NCI-H345 treated with DMSO at 0.1 percent for 48 hours (cell line): ENCODE measurements at regions not wholly inside any gene's neighbourhood (a gene's known extent, or its start where the extent isn't known, plus 50 kb on each side); places are given as distances from the start of the nearest gene placed in this dataset.

Source experiments
- DNase-seq: peaks from one replicate; lab custom pipeline; 2025; ENCODE audit not compliant: unreplicated experiment; lab: John Stamatoyannopoulos, UW

DNA sequence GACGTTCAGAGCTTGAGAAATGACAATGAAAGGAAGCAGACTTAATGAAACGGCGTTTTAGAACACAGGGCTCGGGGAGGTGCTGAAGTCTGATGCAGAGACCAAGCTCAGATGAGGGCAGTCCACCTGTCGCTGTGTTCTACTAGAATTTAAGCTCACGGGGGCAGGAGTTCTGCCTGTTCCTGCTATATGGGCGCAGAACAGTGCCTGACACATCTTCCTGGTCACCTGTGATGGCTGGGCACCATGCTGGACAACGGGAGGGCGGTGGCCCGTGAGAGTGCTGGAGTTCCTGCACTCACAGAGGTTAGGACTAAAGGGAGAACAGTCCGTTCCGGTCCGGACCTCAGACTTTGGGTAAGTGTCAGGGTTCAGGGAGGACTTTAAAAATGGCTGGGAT, 130.6 kb downstream of the ERMARD start:
- no peak for DNase-seq

DNA sequence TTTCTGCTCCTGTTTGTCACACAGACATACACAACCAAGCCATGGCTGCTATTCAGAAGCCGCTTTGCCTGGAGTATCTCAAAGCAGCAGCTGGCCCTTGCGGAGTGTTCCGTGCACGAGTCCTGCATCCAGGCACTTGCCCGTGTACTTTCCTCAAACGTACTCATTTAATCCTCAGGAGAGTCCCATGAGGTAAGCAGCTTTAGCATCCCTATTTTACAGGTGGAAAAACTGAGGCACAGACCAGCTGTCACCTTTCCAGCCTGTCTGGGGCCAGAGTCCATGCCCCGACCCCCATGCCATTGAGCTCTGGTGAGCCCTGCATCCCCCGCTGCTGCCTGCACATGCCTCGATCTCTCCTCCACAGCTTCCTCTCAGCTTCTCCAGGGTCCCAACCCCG, 130.0 kb downstream of the ERMARD start:
- no peak for DNase-seq

DNA sequence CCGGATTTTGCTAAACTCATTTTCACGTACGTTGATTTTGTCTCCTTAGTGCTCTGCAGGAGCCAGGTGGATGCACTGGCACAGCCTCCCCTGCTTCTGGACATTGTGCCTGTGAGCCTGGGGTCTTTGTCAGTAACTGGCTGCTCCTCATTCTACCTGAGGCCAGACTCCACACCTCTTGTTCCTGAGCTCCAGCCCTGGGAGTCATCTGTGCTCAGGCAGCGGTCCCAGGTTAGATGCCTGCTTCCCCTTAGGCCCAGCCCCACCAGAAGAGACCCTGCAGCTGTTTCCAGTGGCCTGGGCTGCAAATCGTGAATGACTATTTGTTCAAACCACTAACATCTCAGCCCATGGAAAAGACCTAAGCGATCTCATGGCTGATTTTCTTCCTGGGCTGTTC, 129.1 kb downstream of the ERMARD start:
- DNase-seq, result no peak

DNA sequence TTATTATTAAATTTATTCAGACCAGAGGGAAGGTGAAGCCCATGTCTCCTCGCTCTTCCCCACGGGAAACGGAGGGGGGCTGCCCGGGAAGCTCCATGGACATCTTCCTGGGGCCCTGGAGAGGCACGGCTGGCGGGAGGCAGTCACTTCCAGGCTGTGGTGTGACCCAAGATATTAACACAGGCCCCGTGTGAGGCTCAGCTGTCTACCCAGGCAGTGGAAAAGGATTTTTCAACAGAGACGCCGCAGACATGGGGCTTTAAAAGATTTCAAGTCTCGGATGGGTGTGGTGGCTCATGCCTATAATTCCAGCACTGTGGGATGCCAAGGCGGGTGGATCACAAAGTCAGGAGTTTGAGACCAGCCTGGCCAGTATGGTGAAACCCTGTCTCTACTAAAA, 117.9 kb downstream of the ERMARD start:
- DNase-seq, result no peak

DNA sequence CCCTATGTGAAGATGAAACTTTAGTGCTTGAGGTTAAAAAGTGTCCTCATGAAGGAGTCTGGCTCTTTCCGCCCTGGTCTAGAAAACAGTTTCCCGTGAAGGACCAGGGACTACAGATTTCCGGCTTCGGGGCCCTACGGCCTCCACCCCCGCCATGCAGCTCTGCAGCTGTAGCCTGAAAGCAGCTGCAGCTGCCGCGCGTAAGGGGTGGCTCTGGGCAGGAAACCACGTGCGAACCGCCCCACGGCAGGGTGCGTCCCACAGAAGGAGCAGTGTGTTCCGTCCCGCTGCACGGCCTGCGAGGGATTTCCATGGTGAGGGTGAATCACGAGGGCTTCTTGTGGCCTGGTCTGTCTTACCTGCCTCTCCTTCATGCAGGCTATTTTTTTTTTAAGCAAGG, 117.0 kb downstream of the ERMARD start:
- no peak for DNase-seq

DNA sequence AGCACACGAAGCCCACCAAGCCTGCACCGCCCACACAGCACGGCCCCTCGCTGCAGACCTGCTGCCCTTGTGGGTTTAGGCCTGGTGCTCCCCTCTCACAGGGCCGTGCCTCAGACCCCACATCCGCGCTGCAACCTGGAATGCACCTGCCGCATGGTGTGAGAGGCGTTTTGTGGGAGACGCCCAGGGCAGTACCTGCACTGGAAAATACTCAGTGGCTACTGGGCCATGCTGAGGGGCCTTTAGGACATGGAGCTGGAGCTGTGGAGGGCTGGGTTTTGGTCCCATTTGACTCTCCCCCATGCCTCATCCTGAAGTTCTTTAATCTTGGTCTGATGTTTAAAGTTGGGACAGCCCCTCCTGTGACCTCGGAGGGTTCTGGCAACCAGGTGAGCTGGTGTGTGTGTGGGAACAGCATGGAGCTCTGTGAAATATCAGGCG, 116.3 kb downstream of the ERMARD start:
- DNase-seq, result no peak

DNA sequence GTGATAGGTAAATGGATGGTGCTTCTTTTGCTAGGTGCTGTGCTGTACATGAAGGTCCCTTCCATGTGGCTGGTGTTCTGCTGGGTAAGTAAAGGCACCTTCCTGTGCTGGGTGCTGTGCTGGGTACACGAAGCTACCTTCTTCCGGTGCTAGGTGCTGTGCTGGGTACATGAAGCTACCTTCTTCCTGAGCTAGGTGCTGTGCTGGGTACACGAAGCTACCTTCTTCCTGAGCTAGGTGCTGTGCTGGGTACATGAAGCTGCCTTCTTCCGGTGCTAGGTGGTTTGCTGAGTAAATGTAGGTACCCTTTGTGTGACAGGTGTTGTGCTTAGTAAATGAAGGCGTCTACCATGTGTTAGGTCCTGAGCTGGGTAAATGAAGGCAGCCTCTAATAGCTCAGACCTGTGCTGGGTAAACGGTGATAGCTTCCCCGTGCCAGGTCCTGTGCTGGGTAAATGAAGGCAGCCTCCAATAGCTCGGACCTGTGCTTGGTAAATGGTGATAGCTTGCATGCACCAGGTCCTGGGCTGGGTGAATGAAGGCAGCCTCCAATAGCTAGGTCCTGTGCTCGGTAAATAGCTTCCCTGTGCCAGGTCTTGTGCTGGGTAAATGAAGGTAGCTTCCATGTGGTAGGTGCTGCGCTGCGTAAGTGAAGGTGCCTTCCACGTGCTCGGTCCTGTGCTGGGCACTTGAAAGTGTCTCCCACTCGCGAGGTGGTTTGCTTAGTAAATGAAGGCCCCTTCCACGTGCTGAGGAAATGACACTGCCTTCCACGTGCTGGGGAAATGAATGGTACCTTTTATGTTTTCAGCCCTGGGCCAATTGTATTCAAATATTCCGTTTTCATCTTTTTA, 115.5 kb downstream of the ERMARD start:
- DNase-seq, result no peak

DNA sequence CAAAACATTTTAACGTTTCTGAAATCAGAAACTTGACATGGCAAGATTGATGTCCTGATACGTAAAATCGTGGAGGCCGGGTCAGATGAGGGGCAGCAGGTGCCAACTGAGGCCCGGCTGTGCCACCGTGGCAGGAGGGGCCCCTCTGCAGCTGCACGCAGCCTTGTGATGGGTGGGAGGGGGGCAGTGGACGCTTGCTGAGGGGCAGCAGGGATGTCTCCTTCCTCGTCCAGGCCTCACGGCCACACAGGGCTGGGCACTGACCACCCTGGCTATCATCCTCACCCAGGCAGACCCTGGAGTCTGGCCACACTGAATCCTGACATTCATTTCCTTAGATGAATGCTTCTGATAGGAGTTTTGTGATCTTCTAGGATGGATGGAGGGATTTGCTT, 114.7 kb downstream of the ERMARD start:
- no peak for DNase-seq

DNA sequence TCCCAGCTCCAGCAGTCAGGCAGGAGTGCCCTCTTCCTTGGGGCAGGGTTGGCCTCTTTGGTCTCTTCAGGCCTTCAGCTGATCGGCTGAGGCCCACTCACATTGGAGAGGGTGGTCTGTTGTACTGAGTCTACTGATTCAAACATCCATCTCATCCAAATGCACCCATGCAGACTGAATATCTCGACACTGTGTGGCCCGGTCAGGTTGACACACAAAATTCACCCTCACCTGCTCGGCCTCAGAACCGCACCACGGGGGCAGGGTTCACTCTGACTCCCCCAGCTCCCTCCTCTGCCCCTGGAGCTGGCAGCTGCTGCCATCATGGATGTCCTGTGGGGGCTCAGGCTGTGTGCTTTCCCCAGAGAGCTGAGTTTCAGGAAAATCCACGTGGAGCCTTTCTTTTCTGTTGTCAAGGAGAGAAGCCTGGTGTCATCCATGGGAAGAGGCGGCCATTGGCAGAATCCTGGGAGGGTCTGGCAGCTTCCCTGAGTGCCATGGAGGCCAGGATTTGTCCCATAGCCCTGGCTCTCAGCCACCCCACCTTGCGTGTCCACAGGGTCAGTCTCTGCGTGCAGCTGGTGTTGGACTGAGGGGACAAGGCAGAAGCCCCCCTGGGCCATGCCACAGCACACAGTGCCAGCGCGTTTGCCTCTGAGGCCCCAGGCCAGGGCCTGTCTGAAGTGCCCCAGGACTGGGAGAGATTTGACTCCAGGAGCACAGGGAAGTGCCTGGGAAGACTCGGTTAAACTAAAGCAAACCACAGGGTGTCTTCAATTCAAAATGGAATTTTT, 114.1 kb downstream of the ERMARD start:
- no peak for DNase-seq

DNA sequence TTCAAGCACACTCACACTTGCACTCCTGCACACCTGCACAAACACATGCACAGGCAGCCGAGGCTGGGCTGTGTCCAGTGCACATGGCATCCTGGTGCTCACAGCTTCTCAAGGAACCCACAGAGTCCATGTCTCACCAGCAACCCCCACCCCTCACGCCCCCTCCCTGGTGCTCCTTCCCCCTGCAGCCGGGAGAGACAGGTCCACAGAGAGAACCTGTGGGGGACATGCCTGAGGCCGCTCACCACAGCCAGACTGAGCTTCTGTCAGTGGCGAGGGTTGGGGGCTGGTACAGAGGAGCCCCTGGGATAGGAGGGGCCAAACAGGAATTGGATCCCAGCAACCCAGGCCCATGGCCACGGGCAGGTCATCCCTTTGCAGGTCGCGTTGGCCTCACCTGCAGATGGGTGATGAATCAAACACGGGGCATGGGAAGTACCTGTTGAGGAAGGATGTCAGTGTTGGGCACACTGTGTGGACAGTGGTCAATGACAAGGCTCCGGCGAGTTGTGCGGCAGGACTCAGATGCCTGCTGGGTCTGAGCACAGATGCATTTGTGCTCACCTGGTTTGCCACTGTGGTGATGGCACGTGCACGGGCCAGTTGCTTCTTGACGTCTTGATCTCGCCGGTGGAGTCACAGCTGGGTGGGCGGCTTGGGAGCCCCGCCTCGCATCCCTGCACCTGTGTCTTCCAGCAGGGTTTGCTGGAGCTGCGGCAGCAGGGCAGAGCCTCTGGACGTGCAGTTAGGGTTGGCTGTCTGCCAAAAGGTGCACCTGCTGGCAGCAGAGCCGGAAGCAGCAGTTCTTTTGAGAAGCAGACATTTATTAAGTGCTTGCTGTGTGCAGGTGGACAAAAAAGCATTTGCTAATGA, 113.0 kb downstream of the ERMARD start:
- peak; percentile 94 for DNase-seq

DNA sequence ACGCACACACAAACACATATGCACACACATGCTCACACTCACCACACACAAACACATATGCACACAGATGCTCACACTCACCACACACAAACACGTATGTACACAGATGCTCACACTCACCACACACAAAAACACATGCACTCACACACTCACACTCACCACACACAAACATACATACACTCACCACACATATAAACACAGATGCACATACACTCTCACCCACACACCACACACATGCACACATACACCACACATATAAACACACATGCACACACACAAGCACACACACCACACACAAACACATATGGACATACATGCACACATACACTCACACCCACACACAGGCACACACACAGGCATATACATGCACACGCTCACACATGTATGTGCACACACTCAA, 112.3 kb downstream of the ERMARD start:
- no peak for DNase-seq

DNA sequence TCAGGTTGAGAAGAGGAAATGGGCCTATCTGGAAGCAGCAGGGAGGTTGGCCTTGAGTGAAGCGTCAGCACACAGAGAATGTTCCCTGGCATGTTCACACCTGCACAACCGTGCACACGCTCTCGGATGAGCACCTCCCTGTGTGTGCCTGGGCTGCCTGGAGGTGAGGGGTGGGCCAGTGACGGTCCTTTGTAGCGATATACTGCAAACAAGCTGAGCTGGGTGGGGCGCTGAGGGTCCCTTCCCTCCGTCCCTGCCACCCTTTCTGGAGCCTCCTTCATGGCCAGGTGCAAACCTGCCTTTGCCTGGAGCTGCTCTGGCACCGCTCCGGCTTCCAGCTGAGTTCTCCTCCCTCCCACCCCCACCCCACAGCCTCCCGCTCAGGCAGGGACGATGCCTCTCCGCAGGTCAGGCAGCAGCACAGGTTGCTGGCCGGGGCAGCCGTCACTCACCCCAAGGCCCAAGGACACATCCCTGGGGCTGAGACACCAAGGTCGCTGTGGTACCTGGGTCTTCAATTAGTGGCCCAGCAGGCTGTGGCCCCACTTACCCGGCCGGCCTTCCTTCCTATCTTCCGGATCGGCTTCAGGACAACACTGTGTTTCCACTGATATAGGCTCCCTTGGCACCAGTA, 111.6 kb downstream of the ERMARD start:
- DNase-seq, result peak; percentile 84

DNA sequence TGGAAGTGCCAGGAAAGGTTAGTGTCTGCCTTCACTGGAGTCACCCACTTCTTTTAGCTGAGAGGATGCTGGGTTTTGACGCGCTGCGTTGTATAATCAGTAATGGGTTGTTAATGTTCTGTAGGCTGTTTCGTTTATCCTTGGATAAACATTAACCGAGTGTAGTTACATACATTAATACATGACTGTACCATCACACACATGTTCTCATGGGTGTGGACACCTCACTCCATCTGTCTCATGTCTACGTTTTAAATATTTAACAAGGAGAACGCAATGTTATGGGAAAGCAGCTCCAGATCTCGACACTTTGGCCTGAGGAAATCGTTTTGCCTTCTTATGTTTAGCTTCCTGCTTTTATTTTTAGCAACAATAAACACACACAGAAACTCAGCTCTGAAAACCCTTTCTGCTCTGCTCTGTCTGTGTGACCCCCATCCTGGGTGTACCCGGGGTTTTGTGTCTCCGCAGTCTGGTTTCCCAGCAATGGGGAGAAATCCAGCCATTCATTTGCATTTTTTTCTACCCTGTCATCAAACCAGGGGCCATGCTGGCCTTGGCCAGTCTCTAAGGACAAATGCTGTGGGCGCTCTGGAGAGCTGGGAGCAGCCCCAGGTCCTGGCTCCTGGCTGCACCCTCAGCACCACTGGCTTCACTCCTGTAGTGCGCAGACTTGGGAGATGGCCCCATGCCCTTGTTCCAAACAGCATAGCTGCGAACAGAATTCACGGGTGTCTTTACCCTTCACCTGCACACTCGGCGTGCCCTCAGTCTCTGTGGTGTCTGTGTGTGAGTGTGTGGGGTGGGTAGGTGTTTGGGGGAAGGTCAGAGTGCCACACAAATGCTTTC, 110.8 kb downstream of the ERMARD start:
- no peak for DNase-seq

DNA sequence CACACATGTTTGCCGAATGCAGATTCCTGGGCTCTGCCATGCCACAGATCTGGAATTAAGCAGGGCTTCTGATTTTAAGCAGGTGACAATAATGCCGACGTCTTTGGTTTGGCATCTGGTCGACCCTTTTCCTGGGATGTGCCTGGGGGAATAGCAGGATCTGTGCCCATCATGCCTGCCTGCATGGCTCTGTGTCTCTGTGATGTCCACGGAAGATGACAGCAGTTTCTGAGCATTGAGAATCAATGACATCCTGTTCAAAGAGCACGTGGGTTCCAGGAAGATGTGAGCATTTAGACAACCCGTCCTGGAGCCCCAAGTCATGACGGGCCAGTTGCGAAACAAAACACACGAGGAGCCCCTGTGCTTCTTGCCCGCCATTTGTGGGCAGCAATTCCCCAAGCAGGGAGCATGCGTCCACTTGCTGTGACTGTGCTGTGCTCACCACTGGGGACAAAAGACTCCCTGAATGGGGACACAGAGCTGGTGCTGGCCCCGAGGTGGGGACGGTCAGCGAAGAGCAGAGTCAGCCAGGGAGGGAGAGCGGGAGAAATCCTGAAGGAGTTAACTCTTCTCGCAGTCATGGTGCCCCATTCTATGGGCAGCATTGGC, 110.1 kb downstream of the ERMARD start:
- no peak for DNase-seq

DNA sequence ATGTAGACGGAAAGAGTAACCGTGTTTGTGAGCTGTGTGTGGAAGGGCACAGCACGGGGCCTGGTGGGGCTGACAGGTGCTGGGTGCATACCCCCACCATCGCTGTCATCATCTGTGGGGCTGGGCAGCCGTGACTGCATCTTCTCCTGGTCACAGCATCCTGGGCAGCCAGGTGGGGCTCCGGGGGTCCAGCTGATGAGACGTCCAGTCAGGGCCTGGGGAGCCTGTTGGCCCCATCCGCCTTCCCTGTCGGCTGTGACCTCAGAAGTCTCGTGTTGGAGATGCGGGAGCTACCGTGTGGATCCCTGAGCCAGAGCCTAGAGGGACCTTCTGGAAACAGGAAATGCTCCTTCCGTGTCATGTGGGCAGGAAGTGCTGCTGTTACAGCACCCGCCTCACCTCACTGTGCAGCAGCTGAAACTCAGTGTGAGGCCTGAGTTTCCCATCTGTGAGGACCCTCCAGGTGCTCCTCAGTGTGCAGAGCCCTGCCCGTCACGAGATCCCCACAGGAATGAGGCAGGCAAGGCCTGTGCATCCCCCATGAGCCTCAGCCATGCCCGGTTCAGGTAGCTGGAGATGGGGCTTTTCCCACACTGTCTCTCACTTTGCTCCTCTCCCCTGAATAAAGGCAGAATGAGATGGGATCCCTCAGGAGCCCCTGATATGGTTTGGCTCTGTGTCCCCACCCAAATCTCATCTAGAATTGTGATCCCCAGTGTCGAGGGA, 108.7 kb downstream of the ERMARD start:
- no peak for DNase-seq

DNA sequence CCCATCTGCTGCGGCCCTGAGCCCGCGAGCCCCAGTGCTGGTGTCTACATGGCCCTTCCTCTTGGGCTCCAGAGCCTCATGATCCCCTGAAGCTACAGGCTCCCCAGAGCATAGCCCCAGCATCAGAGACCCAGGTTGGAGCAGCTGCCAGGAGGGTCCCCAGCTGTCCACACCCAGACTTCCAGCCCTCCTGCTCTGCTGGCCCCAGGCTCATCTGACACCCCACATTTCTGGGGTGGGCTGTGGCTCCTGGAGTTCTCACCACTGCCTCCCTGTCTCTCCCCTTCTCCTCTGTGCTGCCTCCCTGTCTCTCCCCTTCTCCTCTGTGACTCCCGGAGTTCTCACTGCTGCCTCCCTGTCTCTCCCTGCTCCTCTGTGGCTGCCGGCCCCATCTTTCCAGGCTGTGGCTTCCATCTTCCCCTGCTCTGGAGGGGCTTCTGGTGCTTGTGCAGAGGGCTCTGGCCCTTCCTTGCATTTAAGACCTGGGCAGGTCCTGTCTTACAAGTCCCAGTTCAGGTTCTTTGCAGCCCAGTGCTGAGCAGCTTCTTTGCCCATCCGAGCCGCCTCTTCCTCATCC, 108.1 kb downstream of the ERMARD start:
- DNase-seq, result no peak

DNA sequence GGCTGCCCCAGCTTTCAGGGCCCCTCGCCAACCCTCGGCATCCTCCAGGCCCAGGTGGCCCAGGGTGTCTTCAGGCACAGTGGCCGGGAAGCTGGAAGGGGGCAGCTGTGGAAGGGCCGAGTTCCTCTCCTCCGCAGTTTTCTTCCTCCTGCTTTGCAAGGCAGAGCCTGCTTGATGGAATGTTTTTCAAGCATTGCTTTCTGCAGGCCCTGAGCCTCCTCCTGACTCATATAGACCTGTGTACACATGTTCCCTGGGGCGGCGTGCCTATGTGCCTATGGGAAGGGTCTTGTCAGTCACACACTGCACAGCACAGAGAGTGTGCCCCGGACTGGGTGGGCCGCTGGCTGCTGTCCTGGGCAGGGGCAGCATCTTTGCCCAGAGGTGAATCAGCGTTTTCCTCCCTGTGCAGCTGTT, 107.5 kb downstream of the ERMARD start:
- DNase-seq, result no peak

DNA sequence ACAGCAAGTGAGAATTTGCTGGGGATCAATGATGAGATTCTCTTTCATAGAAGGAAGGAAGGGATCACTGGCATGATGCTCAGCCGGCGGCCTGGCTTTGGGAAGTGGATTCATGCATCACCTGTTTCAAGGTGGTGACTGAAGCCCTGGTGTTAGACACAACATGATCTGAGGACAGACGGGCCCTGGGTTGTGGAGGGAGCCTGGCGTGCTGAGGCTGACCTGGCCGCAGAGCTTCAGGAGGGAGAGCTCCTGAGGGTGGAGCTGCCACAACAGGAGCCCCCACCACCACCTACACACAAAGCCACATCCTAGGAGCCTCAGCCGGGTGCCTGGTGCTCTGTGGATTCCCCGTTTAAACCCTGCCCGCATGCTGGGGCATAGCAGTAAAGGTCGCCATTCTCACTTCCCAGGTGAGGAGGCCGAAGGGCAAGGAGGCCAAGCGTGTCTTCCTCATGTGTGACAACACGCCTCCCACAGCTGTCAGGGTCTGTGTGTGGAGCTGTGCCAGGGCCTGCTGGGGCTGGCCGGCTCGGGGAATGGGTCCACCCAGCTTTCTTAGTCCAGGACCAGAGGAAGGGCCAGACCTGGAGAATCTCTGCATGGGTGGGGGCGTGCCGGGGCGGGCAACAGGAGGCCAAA, 107.0 kb downstream of the ERMARD start:
- no peak for DNase-seq
